ENCODE measurements at regions not wholly inside any gene's neighbourhood (a gene's known extent, or its start where the extent isn't known, plus 50 kb on each side); places are given as distances from the start of the nearest gene placed in this dataset.

DNA sequence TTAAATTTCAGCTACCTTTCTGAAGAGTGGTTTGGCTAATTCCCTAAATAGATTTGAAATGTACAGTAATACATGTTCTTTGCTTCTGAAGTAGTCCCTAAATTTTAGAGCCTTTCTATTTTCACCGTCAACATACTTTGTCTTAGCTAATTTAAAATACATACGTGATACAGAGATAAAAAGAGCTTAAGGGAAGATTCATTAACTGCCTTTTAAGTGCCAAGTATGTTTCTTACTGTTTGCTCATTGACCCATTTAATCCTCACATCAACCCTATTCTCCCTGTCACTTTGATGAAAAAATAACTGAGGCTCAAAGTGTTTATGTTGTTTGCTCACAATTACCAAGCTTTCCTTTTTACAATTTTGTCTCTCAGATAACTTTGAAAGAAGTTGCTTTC, 118.6 kb upstream of the CDH7 start:
- TF ChIP-seq CTCF (conservative IDR thresholded peaks at IDR 0.05 in 1 of 2, IDR thresholded peaks at IDR 0.05 in 1 of 2; ENCODE audit: extremely low read depth in 1 of 2, insufficient read depth in 1 of 2, low read depth in 1 of 2, low read length in 2 of 2), result no peak
- no peak for TF ChIP-seq EZH2 (IDR thresholded peaks at IDR 0.05; ENCODE audit: borderline replicate concordance, low read length)

Measured in mammary epithelial cell (primary cell).